Gastroesophageal sphincter (tissue), 4 donors: ENCODE measurements at regions not wholly inside any gene's neighbourhood (a gene's known extent, or its start where the extent isn't known, plus 50 kb on each side); places are given as distances from the start of the nearest gene placed in this dataset.

Experiments used
- ATAC-seq: fragments of 150-250 bp; one replicate; pipeline ENCODE4 v1.9.1; 2016; ENCODE audit warnings: mild to moderate bottlenecking, moderate library complexity
- H3K27ac ChIP-seq, 4 donors: fragments of 200-600 bp; sonication (generic) in 3 of 4; 1 replicate in 3 of 4; 2 replicates in 1 of 4; pipeline ENCODE4 v1.5.1; 2016 to 2019
- H3K27me3 ChIP-seq: fragments of 200-600 bp; sonication (generic); one replicate; pipeline ENCODE4 v1.5.1; 2019
- H3K36me3 ChIP-seq, 2 donors: fragments of 200-600 bp; sonication (generic); one replicate each; pipeline ENCODE4 v1.5.1; 2019; ENCODE audit warnings: control low read depth in 1 of 2
- H3K4me1 ChIP-seq, 3 donors: fragments of 200-600 bp; sonication (generic); 1 replicate in 2 of 3; 2 replicates in 1 of 3; pipeline ENCODE4 v1.5.1; 2016 to 2019; ENCODE audit warnings: control low read depth in 2 of 3
- H3K4me3 ChIP-seq, 2 donors: fragments of 200-600 bp; sonication (generic); one replicate each; pipeline ENCODE4 v1.5.1; 2019; ENCODE audit warnings: mild to moderate bottlenecking in 1 of 2, moderate library complexity in 1 of 2
- H3K9me3 ChIP-seq, 3 donors: fragments of 200-600 bp; sonication (generic); one replicate each; pipeline ENCODE4 v1.5.1; 2017 to 2019; ENCODE audit warnings: control low read depth in 2 of 3
- CTCF ChIP-seq, 4 experiments: fragments of 200-600 bp in 2 of 4; fragments of 450-650 bp in 2 of 4; sonication (generic) in 1 of 4; IDR thresholded peaks; one replicate each; pipeline ENCODE4 v1.5.1; 2017 to 2019; ENCODE audit warnings: antibody characterized with exemption in 4 of 4, mild to moderate bottlenecking in 2 of 4, moderate library complexity in 2 of 4
- EP300 ChIP-seq: sonication (generic); formaldehyde crosslinking; IDR thresholded peaks from one replicate; pipeline ENCODE4 v1.6.1; 2017; ENCODE audit warnings: antibody characterized with exemption, mild to moderate bottlenecking
- POLR2A ChIP-seq, 2 donors: fragments of 450-650 bp; IDR thresholded peaks; one replicate each; pipeline ENCODE4 v1.6.1; 2017; ENCODE audit warnings: antibody characterized with exemption in 2 of 2, mild to moderate bottlenecking in 2 of 2, moderate library complexity in 1 of 2
- POLR2AphosphoS5 ChIP-seq: sonication (generic); formaldehyde crosslinking; IDR thresholded peaks from one replicate; pipeline ENCODE4 v1.6.1; 2017; ENCODE audit warnings: antibody characterized with exemption
- WGBS, 2 donors: methylation state at CpG; one replicate each; pipeline ENCODE4 v1.1.5; 2018; ENCODE audit warnings: low coverage in 1 of 2; 5-methylcytosine and 5-hydroxymethylcytosine counted together

GRCh38 chrX:15953801-15954200 lies 99.2 kb upstream of the AP1S2 start:
- H3K27me3 ChIP-seq = no peaks in the 10 kb centered on the region
- 50 to 86% methylated on average over 1 of the region's 2 CpGs for WGBS, 2 donors
- TF ChIP-seq POLR2A (IDR thresholded peaks at IDR 0.05) (no peak), POLR2AphosphoS5 (no peak), CTCF (IDR thresholded peaks at IDR 0.05) (no peak), EP300 (no peak)
- H3K9me3 ChIP-seq = no peaks in the 10 kb centered on the region
- H3K4me3 ChIP-seq = no peak overlapping the region
- H3K4me1 ChIP-seq = no peaks in the 10 kb centered on the region
- H3K36me3 ChIP-seq = no peaks in the 10 kb centered on the region
- no peak for ATAC-seq
- no peak overlapping the region for H3K27ac ChIP-seq

GRCh38 chrX:15952212-15952611 lies 97.6 kb upstream of the AP1S2 start:
- Histone ChIP-seq H3K4me3 (no peak overlapping the region), H3K27ac (no peak overlapping the region), H3K4me1 (no peaks in the 10 kb centered on the region), H3K36me3 (no peaks in the 10 kb centered on the region), H3K27me3 (no peaks in the 10 kb centered on the region), H3K9me3 (no peaks in the 10 kb centered on the region)
- 95 to 100% methylated on average over 1 to 2 of the region's 2 CpGs for WGBS, 2 donors
- no peak for ATAC-seq
- TF ChIP-seq POLR2AphosphoS5 (no peak), CTCF (IDR thresholded peaks at IDR 0.05) (no peak), POLR2A (IDR thresholded peaks at IDR 0.05) (no peak), EP300 (no peak)

DNA sequence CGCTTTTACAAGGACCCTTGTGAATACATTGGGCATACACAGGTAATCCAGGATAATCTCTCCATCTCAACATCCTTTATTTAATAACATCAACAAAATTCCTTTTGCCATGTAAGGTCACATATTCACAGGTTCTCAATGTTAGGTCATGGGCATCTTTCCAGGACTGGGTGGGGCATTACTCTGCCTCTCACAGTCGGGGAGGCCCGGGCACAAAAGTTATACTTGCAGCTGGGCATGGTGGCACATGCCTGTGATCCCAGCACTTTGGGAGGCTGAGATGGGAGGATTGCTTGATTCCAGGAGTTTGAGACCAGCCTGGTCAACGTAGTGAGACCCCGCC lies 93.7 kb upstream of the AP1S2 start:
- H3K27me3 ChIP-seq = no peaks in the 10 kb centered on the region

DNA sequence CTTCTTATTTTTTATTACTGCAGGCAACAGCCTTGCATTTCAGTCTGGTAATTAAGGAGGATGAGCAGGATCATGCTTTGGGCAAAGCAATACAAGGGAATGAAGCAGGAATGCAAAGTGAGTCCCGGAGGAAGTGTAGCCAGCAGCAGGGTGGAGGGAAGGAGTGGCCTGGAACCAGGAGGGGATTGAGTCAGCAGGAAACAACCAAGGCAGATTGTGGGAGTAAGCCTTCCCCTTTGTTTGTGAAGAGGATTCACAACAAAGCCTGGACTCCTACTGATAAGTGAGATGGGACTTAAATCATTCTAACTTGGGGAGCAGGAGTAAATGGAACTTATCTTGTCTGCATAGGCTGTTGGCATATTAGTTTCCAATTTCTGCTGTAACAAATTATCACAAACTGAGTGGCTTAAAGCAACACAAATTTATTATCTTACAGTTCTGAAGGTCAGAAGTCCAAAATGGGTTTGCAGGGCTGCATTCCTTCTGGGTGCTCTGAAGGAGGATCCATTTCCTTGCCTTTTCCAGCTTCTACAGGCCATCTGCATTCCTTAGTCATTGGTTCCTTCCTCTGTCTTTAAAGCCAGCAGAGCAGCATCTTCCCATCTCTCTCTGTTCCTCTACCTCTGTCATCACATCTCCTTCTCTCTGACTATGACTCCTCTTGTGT lies 93.2 kb upstream of the AP1S2 start:
- 0% methylated on average over 1 of the region's 1 CpG; no CpG with 5 or more reads in 1 of the 2 donors for WGBS, 2 donors

More for the DNA sequence above, 93.7 kb upstream of the AP1S2 start:
- no peaks in the 10 kb centered on the region for H3K9me3 ChIP-seq
- no peak overlapping the region for H3K4me3 ChIP-seq
- 94% methylated on average over 3 of the region's 5 CpGs for WGBS, 2 donors
- H3K27ac ChIP-seq = no peak overlapping the region
- ATAC-seq = no peak
- TF ChIP-seq CTCF (IDR thresholded peaks at IDR 0.05) = no peak
- no peak for TF ChIP-seq EP300
- TF ChIP-seq POLR2A (IDR thresholded peaks at IDR 0.05) = no peak
- no peaks in the 10 kb centered on the region for H3K4me1 ChIP-seq
- no peaks in the 10 kb centered on the region for H3K36me3 ChIP-seq

More for the DNA sequence above, 93.2 kb upstream of the AP1S2 start:
- no peaks in the 10 kb centered on the region for H3K36me3 ChIP-seq
- H3K4me3 ChIP-seq = no peak overlapping the region
- H3K27ac ChIP-seq = no peak overlapping the region
- ATAC-seq = no peak
- TF ChIP-seq EP300 (no peak), CTCF (IDR thresholded peaks at IDR 0.05) (no peak), POLR2A (IDR thresholded peaks at IDR 0.05) (no peak), POLR2AphosphoS5 (no peak)
- H3K27me3 ChIP-seq = no peaks in the 10 kb centered on the region
- no peaks in the 10 kb centered on the region for H3K9me3 ChIP-seq
- H3K4me1 ChIP-seq = no peaks in the 10 kb centered on the region
